ENCODE measurements at regions not wholly inside any gene's neighbourhood (a gene's known extent, or its start where the extent isn't known, plus 50 kb on each side); places are given as distances from the start of the nearest gene placed in this dataset.

DNA sequence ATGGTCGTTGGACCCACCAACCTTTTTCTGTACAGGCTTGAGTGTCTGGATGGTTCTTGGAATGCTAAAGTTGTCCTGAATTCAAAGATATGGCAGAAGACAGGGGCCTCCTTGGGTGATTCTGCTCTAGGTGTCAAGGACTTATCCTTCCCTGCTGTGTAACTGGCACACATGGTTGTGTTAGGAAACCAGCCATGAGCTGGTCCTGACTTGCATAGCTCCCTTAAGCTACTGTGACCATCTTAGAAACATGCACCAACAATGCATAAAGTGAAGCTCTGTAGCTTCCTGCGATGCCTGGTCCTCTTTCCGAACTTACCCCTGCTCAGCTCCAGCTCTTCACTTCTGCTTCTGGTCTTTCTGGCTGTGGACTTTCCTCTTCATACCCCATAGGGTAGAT is 224.6 kb downstream of the TLE4 start:
- no peak for DNase-seq (ENCODE audit: extremely low read depth in 1 of 11, low read depth in 9 of 11, low spot score in 4 of 11)

DNA sequence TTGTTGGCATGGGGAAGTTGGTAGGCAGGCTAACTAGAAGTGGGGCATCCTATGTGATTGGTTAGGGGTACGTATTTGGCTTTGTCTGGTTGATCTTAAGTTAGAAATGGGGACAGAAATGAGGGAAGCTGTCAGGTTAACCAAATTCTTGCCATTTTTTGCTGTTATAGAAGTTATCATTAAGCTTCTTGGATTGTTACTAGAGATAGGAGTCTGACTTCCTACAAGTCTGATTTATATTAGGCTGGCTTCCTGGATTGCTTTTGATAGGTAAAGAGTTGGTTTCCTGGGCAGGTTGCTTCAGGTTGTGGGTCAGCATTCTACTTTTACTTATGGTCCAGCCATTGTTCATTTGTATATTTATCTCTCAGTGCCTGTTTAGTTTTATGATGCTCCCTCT is 216.9 kb downstream of the TLE4 start:
- DNase-seq (ENCODE audit: extremely low read depth in 1 of 11, low read depth in 9 of 11, low spot score in 4 of 11) = no peak

DNA sequence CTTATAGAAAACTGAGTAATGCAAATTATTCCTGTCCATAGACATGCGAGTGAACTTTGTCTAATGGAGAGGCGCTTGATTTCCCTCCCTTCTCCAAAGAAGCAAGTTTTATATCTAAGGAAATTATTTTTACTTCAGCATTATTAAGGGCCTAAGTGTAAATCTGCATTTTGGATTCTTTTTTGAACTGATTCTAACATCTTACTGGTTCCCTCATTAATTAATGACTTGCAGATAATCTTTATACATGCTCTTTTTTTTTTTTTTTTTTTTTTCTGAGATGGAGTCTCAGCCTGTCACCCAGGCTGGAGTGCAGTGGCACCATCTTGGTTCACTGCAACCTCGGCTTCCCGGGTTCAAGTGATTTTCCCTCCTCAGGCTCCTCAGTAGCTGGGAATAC is 209.5 kb downstream of the TLE4 start:
- no peak for DNase-seq (ENCODE audit: extremely low read depth in 1 of 11, low read depth in 9 of 11, low spot score in 4 of 11)

DNA sequence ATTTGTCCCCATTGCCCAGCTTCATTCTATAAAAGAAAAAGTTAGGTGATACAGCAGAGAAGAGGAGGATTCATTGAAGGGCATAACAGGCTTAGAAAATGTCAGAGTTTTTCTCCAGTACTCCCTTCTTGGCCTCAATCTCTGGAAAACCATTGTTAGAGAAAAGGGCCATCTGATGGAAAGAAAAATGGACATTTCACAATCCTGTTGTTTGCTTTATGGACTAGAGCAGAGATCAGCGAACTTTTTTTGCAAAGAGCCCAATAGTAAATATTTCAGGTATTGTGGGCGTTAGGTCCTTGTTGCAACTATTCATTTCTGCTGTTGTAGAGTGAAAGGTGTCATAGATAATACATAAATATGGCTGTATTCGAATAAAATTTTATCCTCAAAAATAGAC is 208.8 kb downstream of the TLE4 start:
- DNase-seq (ENCODE audit: extremely low read depth in 1 of 11, low read depth in 9 of 11, low spot score in 4 of 11) = no peak

DNA sequence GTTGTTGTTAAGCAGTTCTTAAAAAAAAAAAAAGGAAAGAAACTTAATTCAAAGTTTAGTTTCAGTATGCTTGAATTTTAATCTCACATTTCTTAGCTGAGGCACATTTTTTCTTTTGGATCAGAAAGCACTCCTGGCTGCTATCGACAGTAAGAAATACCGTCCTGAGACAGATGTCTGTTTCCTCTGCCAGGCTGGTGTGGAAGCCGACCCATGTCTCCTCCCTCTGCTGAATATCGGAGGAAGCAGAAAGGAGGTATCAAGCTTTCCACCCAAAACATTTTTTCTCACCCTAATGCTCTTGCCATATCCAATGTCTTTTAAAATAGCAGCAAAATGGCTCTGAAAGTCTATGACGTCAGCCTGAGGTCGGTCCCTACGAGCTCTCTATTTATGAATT is 208.1 kb downstream of the TLE4 start:
- DNase-seq (ENCODE audit: extremely low read depth in 1 of 11, low read depth in 9 of 11, low spot score in 4 of 11) = no peak

DNA sequence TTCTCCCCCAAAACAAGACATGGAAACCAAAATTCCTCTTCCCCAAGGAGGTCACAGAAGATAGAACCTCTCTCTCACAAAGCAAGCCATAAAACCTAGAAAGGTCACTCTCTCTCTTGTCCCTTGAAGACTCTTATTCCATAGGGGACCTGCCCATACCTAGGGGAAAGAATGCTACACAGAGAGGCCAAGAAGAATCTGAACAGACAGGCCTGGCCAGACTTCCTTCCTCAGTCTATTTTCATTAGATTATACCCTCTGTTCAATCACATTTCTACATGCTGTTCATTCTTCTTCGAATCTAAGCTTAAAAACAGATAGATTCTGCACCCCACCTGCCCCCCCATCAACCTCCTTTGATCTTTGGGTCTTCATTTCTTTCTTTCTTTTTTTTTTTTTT is 206.8 kb downstream of the TLE4 start:
- no peak for DNase-seq (ENCODE audit: extremely low read depth in 1 of 11, low read depth in 9 of 11, low spot score in 4 of 11)

DNA sequence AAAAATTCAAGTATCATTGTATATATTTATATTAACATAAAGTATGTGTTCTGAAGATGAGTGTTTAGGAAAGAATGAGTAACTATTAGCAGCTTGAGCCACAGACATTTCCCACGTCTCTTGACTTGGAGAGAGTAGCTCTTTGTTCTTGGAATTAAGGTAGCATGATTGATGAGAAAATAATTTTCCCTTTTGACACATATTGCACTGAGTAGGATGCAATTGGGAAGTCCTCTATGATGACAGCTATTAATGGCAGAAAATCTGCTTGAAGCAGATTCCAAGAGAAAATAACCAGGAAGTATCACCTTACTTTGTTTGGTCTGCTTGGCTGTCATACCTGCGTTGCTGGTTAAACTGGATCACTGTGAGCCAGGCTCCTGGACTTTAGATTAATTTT is 204.8 kb downstream of the TLE4 start:
- no peak for DNase-seq (ENCODE audit: extremely low read depth in 1 of 11, low read depth in 9 of 11, low spot score in 4 of 11)

All from renal cortex interstitium (tissue), 11 donors.